Motor neuron (in vitro differentiated cells): ENCODE measurements at regions not wholly inside any gene's neighbourhood (a gene's known extent, or its start where the extent isn't known, plus 50 kb on each side); places are given as distances from the start of the nearest gene placed in this dataset.

Source experiments
- ATAC-seq, 8 experiments: fragments of 200-7000 bp; cut with Tn5 transposase; replicated peaks in 6 of 8; 2 replicates each; pipeline ENCODE4 v1.8.0; 2021; ENCODE audit warnings: mild to moderate bottlenecking in 8 of 8, moderate library complexity in 8 of 8
- H3K27ac ChIP-seq, 2 donors: fragments of 250-450 bp; sonication (Bioruptor Pico); 2 replicates each; pipeline ENCODE4 v1.9.0; 2021; ENCODE audit warnings: antibody characterized with exemption in 2 of 2, mild to moderate bottlenecking in 2 of 2, moderate library complexity in 1 of 2
- H3K4me1 ChIP-seq, 2 donors: fragments of 250-450 bp; sonication (Bioruptor Pico); replicated peaks in 1 of 2; 2 replicates each; pipeline ENCODE4 v1.6.1; 2021; ENCODE audit warnings: antibody characterized with exemption in 2 of 2, mild to moderate bottlenecking in 2 of 2, moderate library complexity in 1 of 2
- H3K4me3 ChIP-seq, 5 donors: fragments of 250-450 bp; sonication (Bioruptor Pico); 2 replicates each; pipeline ENCODE4 v1.9.0; 2021; ENCODE audit warnings: antibody characterized with exemption in 5 of 5, mild to moderate bottlenecking in 5 of 5, moderate library complexity in 4 of 5
- WGBS, 10 experiments: fragments of 450-650 bp; shearing (Covaris generic); methylation state at CpG; one replicate each; pipeline ENCODE4 v1.0.0; 2022; 5-methylcytosine and 5-hydroxymethylcytosine counted together
- in situ Hi-C, 9 experiments: fragments of 400-800 bp; cut with MboI; loops; one replicate each; pipeline ENCODE4 v1.15.0; 2021; ENCODE audit warnings: low sequenced_read_pairs in 9 of 9, low pct_unique_long_range_greater_than_20kb in 2 of 9; ENCODE audit not compliant: unreplicated experiment in 9 of 9

GRCh38 chr3:28103861-28104260 is 137.6 kb upstream of the CMC1 start:
- 0 to 83% (median 50%) methylated on average over 1 to 3 of the region's 3 CpGs for WGBS, 10 experiments
- Histone ChIP-seq H3K4me1 (no peaks in the 10 kb centered on the region), H3K27ac (no peak overlapping the region), H3K4me3 (no peak overlapping the region)
- in situ Hi-C loops = no loop called here
- ATAC-seq = no peak

- H3K27ac ChIP-seq = no peak overlapping the region
- no peaks in the 10 kb centered on the region for H3K4me1 ChIP-seq
- in situ Hi-C loops = no loop called here
- 19 to 84% (median 70%) methylated on average over 1 to 9 of the region's 11 CpGs; no CpG with 5 or more reads in 4 of the 10 experiments for WGBS, 10 experiments
- ATAC-seq = no peak
- H3K4me3 ChIP-seq = no peak overlapping the region
These were observed 136.4 kb upstream of the CMC1 start for GRCh38 chr3:28104896-28105534.

GRCh38 chr3:28109829-28110228 is 131.6 kb upstream of the CMC1 start:
- Histone ChIP-seq H3K27ac (no peak overlapping the region), H3K4me3 (no peak overlapping the region), H3K4me1 (no peaks in the 10 kb centered on the region)
- no peak for ATAC-seq
- in situ Hi-C loops = no loop called here
- 38 to 87% (median 76%) methylated on average over 1 to 2 of the region's 2 CpGs; no CpG with 5 or more reads in 6 of the 10 experiments for WGBS, 10 experiments

- no peak for ATAC-seq
- H3K4me3 ChIP-seq = no peak overlapping the region
- in situ Hi-C loops = no loop called here
- no peak overlapping the region for H3K27ac ChIP-seq
- no peaks in the 10 kb centered on the region for H3K4me1 ChIP-seq
These were observed 130.6 kb upstream of the CMC1 start for GRCh38 chr3:28110869-28111268.

- WGBS, 10 experiments = 8 to 100% (median 72%) methylated on average over 1 to 4 of the region's 4 CpGs; no CpG with 5 or more reads in 5 of the 10 experiments
- in situ Hi-C loops = no loop called here
- Histone ChIP-seq H3K4me3 (no peak overlapping the region), H3K4me1 (no peaks in the 10 kb centered on the region), H3K27ac (no peak overlapping the region)
- ATAC-seq = no peak
These were observed 126.5 kb upstream of the CMC1 start for GRCh38 chr3:28114893-28115292.

GRCh38 chr3:28115316-28115715 is 126.1 kb upstream of the CMC1 start:
- Histone ChIP-seq H3K4me3 (no peak overlapping the region), H3K27ac (no peak overlapping the region), H3K4me1 (no peaks in the 10 kb centered on the region)
- no peak for ATAC-seq
- in situ Hi-C loops = no loop called here
- 40 to 100% (median 81%) methylated on average over 1 of the region's 1 CpG; no CpG with 5 or more reads in 6 of the 10 experiments for WGBS, 10 experiments

- WGBS, 10 experiments = 57 to 100% (median 93%) methylated on average over 1 to 2 of the region's 2 CpGs; no CpG with 5 or more reads in 2 of the 10 experiments
- Histone ChIP-seq H3K4me3 (no peak overlapping the region), H3K27ac (no peak overlapping the region), H3K4me1 (no peaks in the 10 kb centered on the region)
- in situ Hi-C loops = no loop called here
- no peak for ATAC-seq
These were observed 123.8 kb upstream of the CMC1 start for GRCh38 chr3:28117598-28117997.

GRCh38 chr3:28118087-28118486 is 123.3 kb upstream of the CMC1 start:
- Histone ChIP-seq H3K4me1 (no peaks in the 10 kb centered on the region), H3K27ac (no peak overlapping the region), H3K4me3 (no peak overlapping the region)
- in situ Hi-C loops = no loop called here
- WGBS, 10 experiments = 0 to 86% (median 50%) methylated on average over 1 of the region's 1 CpG; no CpG with 5 or more reads in 3 of the 10 experiments
- ATAC-seq = no peak

- WGBS, 10 experiments = 71 to 100% (median 93%) methylated on average over 1 to 4 of the region's 4 CpGs
- Histone ChIP-seq H3K4me3 (no peak overlapping the region), H3K27ac (no peak overlapping the region), H3K4me1 (no peaks in the 10 kb centered on the region)
- ATAC-seq = no peak
- in situ Hi-C loops = no loop called here
These were observed 119.2 kb upstream of the CMC1 start for GRCh38 chr3:28122227-28122626.

- Histone ChIP-seq H3K27ac (no peak overlapping the region), H3K4me3 (no peak overlapping the region), H3K4me1 (no peaks in the 10 kb centered on the region)
- 13 to 86% (median 70%) methylated on average over 1 to 3 of the region's 3 CpGs; no CpG with 5 or more reads in 1 of the 10 experiments for WGBS, 10 experiments
- ATAC-seq = no peak
- in situ Hi-C loops = no loop called here
These were observed 116.5 kb upstream of the CMC1 start for GRCh38 chr3:28124882-28125281.

GRCh38 chr3:28125342-28125741 is 116.1 kb upstream of the CMC1 start:
- no peak overlapping the region for H3K27ac ChIP-seq
- ATAC-seq = peak in 1 of 8 experiments; percentile 38
- in situ Hi-C loops = no loop called here
- H3K4me3 ChIP-seq = no peak overlapping the region
- H3K4me1 ChIP-seq = no peaks in the 10 kb centered on the region

- Histone ChIP-seq H3K4me1 (no peaks in the 10 kb centered on the region), H3K27ac (no peak overlapping the region), H3K4me3 (no peak overlapping the region)
- no peak for ATAC-seq
- in situ Hi-C loops = no loop called here
- WGBS, 10 experiments = 0 to 83% (median 64%) methylated on average over 1 to 2 of the region's 2 CpGs; no CpG with 5 or more reads in 1 of the 10 experiments
These were observed 110.6 kb upstream of the CMC1 start for GRCh38 chr3:28130836-28131235.

- H3K27ac ChIP-seq = no peak overlapping the region
- H3K4me1 ChIP-seq = no peaks in the 10 kb centered on the region
- in situ Hi-C loops = no loop called here
- no peak overlapping the region for H3K4me3 ChIP-seq
- WGBS, 10 experiments = 15 to 89% (median 73%) methylated on average over 1 to 5 of the region's 5 CpGs; no CpG with 5 or more reads in 1 of the 10 experiments
- ATAC-seq = no peak
These were observed 108.5 kb upstream of the CMC1 start for GRCh38 chr3:28132941-28133340.

- ATAC-seq = no peak
- H3K4me1 ChIP-seq = no peaks in the 10 kb centered on the region
- 36 to 88% (median 79%) methylated on average over 1 of the region's 1 CpG; no CpG with 5 or more reads in 6 of the 10 experiments for WGBS, 10 experiments
These were observed 107.2 kb upstream of the CMC1 start for GRCh38 chr3:28134198-28134597.

More at GRCh38 chr3:28134198-28134597, 107.2 kb upstream of the CMC1 start:
- Histone ChIP-seq H3K27ac (no peak overlapping the region), H3K4me3 (no peak overlapping the region)
- in situ Hi-C loops = no loop called here
